Kidney epithelial cell (primary cell): ENCODE measurements at regions not wholly inside any gene's neighbourhood (a gene's known extent, or its start where the extent isn't known, plus 50 kb on each side); places are given as distances from the start of the nearest gene placed in this dataset.
"Not testable (repeated sequence)": the region's sequence is repeated elsewhere in the genome, so short reads cannot be mapped to it uniquely, and the experiment has no call there.

Experiments used
- DNase-seq: peaks from one replicate; pipeline ENCODE4 v3.0.0-alpha.2; 2010; ENCODE audit warnings: low read depth
- H3K27me3 ChIP-seq: 2 replicates; pipeline ENCODE4 v1.6.0; 2011; ENCODE audit warnings: low read length; ENCODE audit not compliant: control insufficient read depth, insufficient read depth
- H3K36me3 ChIP-seq: 2 replicates; pipeline ENCODE4 v1.5.1; 2011; ENCODE audit warnings: low read length; ENCODE audit not compliant: control insufficient read depth, insufficient read depth
- H3K4me3 ChIP-seq: 2 replicates; pipeline ENCODE4 v1.5.1; 2011; ENCODE audit warnings: low read depth, mild to moderate bottlenecking, control low read depth, low read length
- CTCF ChIP-seq: IDR thresholded peaks from 2 replicates; pipeline ENCODE4 v1.5.1; 2011; ENCODE audit warnings: mild to moderate bottlenecking, moderate library complexity, low read length, control low read depth, inconsistent platforms; ENCODE audit not compliant: insufficient read depth, poor library complexity, severe bottlenecking

GRCh38 chr1:196030455-196030854 is 577.8 kb downstream of the KCNT2 start:
- TF ChIP-seq CTCF = no peak
- H3K36me3 ChIP-seq = no peaks in the 10 kb centered on the region
- no peaks in the 10 kb centered on the region for H3K27me3 ChIP-seq
- no peak for DNase-seq
- H3K4me3 ChIP-seq = no peak overlapping the region

GRCh38 chr1:196029410-196029809 is 578.8 kb downstream of the KCNT2 start:
- no peak overlapping the region for H3K4me3 ChIP-seq
- DNase-seq = no peak
- no peaks in the 10 kb centered on the region for H3K36me3 ChIP-seq
- no peak for TF ChIP-seq CTCF
- H3K27me3 ChIP-seq = no peaks in the 10 kb centered on the region

- no peaks in the 10 kb centered on the region for H3K36me3 ChIP-seq
- DNase-seq = no peak
- H3K27me3 ChIP-seq = no peaks in the 10 kb centered on the region
- no peak overlapping the region for H3K4me3 ChIP-seq
- no peak for TF ChIP-seq CTCF
Observed at GRCh38 chr1:196027127-196027526, 581.1 kb downstream of the KCNT2 start.

- not testable (repeated sequence) for H3K36me3 ChIP-seq, DNase-seq
Observed at GRCh38 chr1:196021174-196021573, 587.1 kb downstream of the KCNT2 start.

GRCh38 chr1:196009362-196009761 is 598.9 kb downstream of the KCNT2 start:
- TF ChIP-seq CTCF = no peak
- no peaks in the 10 kb centered on the region for H3K27me3 ChIP-seq
- H3K4me3 ChIP-seq = no peak overlapping the region
- no peaks in the 10 kb centered on the region for H3K36me3 ChIP-seq
- no peak for DNase-seq

More at GRCh38 chr1:196021174-196021573, 587.1 kb downstream of the KCNT2 start:
- H3K4me3 ChIP-seq, H3K27me3 ChIP-seq: not testable (repeated sequence)

- Histone ChIP-seq H3K27me3 (no peaks in the 10 kb centered on the region), H3K36me3 (no peaks in the 10 kb centered on the region), H3K4me3 (no peak overlapping the region)
- no peak for DNase-seq
- no peak for TF ChIP-seq CTCF
Observed at GRCh38 chr1:196007763-196008162, 600.5 kb downstream of the KCNT2 start.
